K562 (cell line): ENCODE measurements at regions not wholly inside any gene's neighbourhood (a gene's known extent, or its start where the extent isn't known, plus 50 kb on each side); places are given as distances from the start of the nearest gene placed in this dataset.

Experiments used
- ATAC-seq: fragments of 200-7000 bp; cut with Tn5 transposase; 3 replicates; pipeline ENCODE4 v1.9.1; 2020; ENCODE audit warnings: moderate library complexity
- BruUV-seq: library from RNA; stranded (reverse); fragments of 400-500 nt; replicated peaks from 2 replicates; lab custom pipeline; 2021; lab: Mats Ljungman, UMichigan
- CTCF ChIA-PET: fragments of 300-600 bp; formaldehyde crosslinking; extraction: SDS; loops from one replicate; lab custom pipeline; 2021; ENCODE audit warnings: low intra/inter-chr PET ratio; lab: Yijun Ruan, JAX
- POLR2A ChIA-PET: fragments of 300-600, 350-650 bp; sonication (Branson Sonifier 250); formaldehyde crosslinking; extraction: SDS; loops from one replicate; lab custom pipeline; 2021; ENCODE audit warnings: antibody characterized with exemption, inconsistent platforms; lab: Yijun Ruan, JAX
- DNase-seq, 4 experiments: peaks; one replicate each; pipeline versions ENCODE4 v3.0.0 to v3.0.0-alpha.2; 2011 to 2018; ENCODE audit warnings: low spot score in 3 of 4, mixed read lengths in 3 of 4; ENCODE audit errors: extremely low read depth in 1 of 4
- FAIRE-seq: peaks from 2 replicates; lab custom pipeline; 2011; peaks lifted over from hg19 to GRCh38; lab: Jason Lieb, UNC
- H2AFZ ChIP-seq: 2 replicates; pipeline ENCODE4 v1.6.0; 2011; ENCODE audit warnings: low read depth, low read length, control low read depth, inconsistent platforms
- H3K27ac ChIP-seq: fragments of 200-600 bp; 3 replicates; pipeline ENCODE4 v1.8.0; 2011; ENCODE audit warnings: low read depth, mild to moderate bottlenecking, control low read depth, inconsistent platforms, low read length, moderate library complexity, mixed read lengths; ENCODE audit errors: extremely low read depth
- H3K27me3 ChIP-seq, 2 experiments: fragments of 300-600 bp in 1 of 2; 2 replicates in 1 of 2; 3 replicates in 1 of 2; pipeline versions ENCODE4 v1.6.0 to v1.8.0; 2011; ENCODE audit warnings: inconsistent platforms in 2 of 2, low read length in 2 of 2, mild to moderate bottlenecking in 1 of 2, mixed read lengths in 1 of 2, moderate library complexity in 1 of 2; ENCODE audit not compliant: control insufficient read depth in 2 of 2, insufficient read depth in 2 of 2
- H3K36me3 ChIP-seq: fragments of 300-600 bp; 3 replicates; pipeline ENCODE4 v1.8.0; 2011; ENCODE audit warnings: mild to moderate bottlenecking, low read length, inconsistent platforms; ENCODE audit not compliant: control insufficient read depth, insufficient read depth
- H3K4me1 ChIP-seq, 2 experiments: fragments of 200-600 bp in 1 of 2; replicated peaks in 1 of 2; 2 replicates in 1 of 2; 3 replicates in 1 of 2; pipeline versions ENCODE4 v1.5.1 to v1.8.0; 2011; ENCODE audit warnings: inconsistent platforms in 2 of 2, low read length in 2 of 2, mild to moderate bottlenecking in 1 of 2, mixed read lengths in 1 of 2, moderate library complexity in 1 of 2; ENCODE audit not compliant: control insufficient read depth in 2 of 2, insufficient read depth in 2 of 2
- H3K4me2 ChIP-seq: 2 replicates; pipeline ENCODE4 v1.6.1; 2011; ENCODE audit warnings: low read length, control low read depth, inconsistent platforms, mixed read lengths; ENCODE audit not compliant: insufficient read depth
- H3K4me3 ChIP-seq: fragments of 200-600 bp; sonication (generic), shearing (Covaris generic); 2 replicates; pipeline ENCODE4 v1.5.1; 2016; ENCODE audit warnings: control low read depth, inconsistent platforms
- H3K79me2 ChIP-seq: fragments of 200-600 bp; 3 replicates; pipeline ENCODE4 v1.8.0; 2011; ENCODE audit warnings: low read length, inconsistent platforms; ENCODE audit not compliant: control insufficient read depth, insufficient read depth
- H3K9ac ChIP-seq, 2 experiments: 2 replicates each; pipeline versions ENCODE4 v1.6.0 to v1.6.1; 2011; ENCODE audit warnings: low read depth in 2 of 2, low read length in 2 of 2, control low read depth in 1 of 2, inconsistent platforms in 1 of 2, mild to moderate bottlenecking in 1 of 2, mixed read lengths in 1 of 2; ENCODE audit not compliant: insufficient read depth in 1 of 2
- H3K9me1 ChIP-seq: one replicate; pipeline ENCODE4 v1.6.0; 2011; ENCODE audit warnings: inconsistent platforms, mild to moderate bottlenecking, low read length, moderate library complexity; ENCODE audit not compliant: control insufficient read depth, insufficient read depth
- H3K9me3 ChIP-seq: replicated peaks from 2 replicates; pipeline ENCODE4 v1.5.1; 2011; ENCODE audit warnings: low read depth, low read length, inconsistent platforms; ENCODE audit not compliant: control insufficient read depth, insufficient read depth
- H4K20me1 ChIP-seq: replicated peaks from 2 replicates; pipeline ENCODE4 v1.6.1; 2011; ENCODE audit warnings: low read length, inconsistent platforms, mixed read lengths; ENCODE audit not compliant: control insufficient read depth, insufficient read depth
- CUX1 ChIP-seq: fragments of 200-800 bp; sonication (Bioruptor generic); IDR thresholded peaks from 2 replicates; pipeline ENCODE4 v1.6.1; 2016; ENCODE audit warnings: missing genetic modification characterization, missing compliant biosample characterization
- HMGN3 ChIP-seq: IDR thresholded peaks from 2 replicates; pipeline ENCODE4 v1.6.1; 2011; ENCODE audit warnings: borderline replicate concordance, low read depth, mild to moderate bottlenecking, mixed read lengths, low read length; ENCODE audit not compliant: insufficient read length; ENCODE audit errors: extremely low read depth
- HNRNPLL ChIP-seq: fragments of 200-400 bp; formaldehyde crosslinking; IDR thresholded peaks from 2 replicates; pipeline ENCODE4 v1.6.1; 2017; ENCODE audit warnings: low read length, low read depth, mild to moderate bottlenecking; ENCODE audit not compliant: poor library complexity, severe bottlenecking
- PATZ1 ChIP-seq: fragments of 250-450 bp; sonication (Bioruptor Pico); IDR thresholded peaks from 2 replicates; pipeline ENCODE4 v1.5.0; 2020; ENCODE audit warnings: mild to moderate bottlenecking, borderline replicate concordance
- POLR2G ChIP-seq: fragments of 200-400 bp; formaldehyde crosslinking; IDR thresholded peaks from 2 replicates; pipeline ENCODE4 v1.6.1; 2017; ENCODE audit warnings: low read depth, mild to moderate bottlenecking, antibody characterized with exemption, low read length, moderate library complexity
- ZBTB1 ChIP-seq: sonication (generic); formaldehyde crosslinking; IDR thresholded peaks from 2 replicates; pipeline ENCODE4 v1.8.1; 2023; ENCODE audit warnings: missing genetic modification reagents, low read depth, mild to moderate bottlenecking, borderline replicate concordance
- in situ Hi-C: fragments of 300-500 bp; cut with MboI; formaldehyde crosslinking; loops from 4 replicates; pipeline ENCODE4 v1.15.0; 2018; ENCODE audit warnings: inconsistent platforms, mixed read lengths
- intact Hi-C: fragments of 100-400 bp; cut with micrococcal nuclease; formaldehyde crosslinking; loops from 2 replicates; pipeline ENCODE4 v1.14.2; 2022

DNA sequence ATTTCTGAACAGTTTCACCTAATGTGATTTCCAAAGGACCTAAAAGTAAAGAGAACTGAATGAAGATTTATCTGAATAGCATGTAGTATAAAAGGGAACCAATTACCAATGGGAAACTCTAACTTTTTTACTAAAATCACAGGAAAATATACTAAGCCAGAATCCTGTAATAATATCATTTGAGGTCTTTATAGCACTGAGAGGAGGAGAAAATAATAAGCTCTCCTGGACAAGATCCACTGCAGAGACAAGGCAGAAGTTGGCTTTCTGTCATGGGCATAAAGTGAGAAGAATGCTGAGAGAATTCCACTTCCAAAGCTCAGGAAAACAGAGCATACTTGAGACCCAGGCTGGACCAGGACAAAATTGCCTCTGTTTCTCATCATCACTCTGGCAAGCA, 1131.4 kb downstream of the SORCS1 start:
- H3K27me3 ChIP-seq, result no peaks in the 10 kb centered on the region
- no peaks in the 10 kb centered on the region for H3K36me3 ChIP-seq
- ATAC-seq (no peak), FAIRE-seq (no peak), DNase-seq (no peak)
- H2AFZ ChIP-seq, result no peak overlapping the region
- no peak overlapping the region for H3K27ac ChIP-seq
- no peaks in the 10 kb centered on the region for H3K79me2 ChIP-seq
- BruUV-seq, result no TSS peak
- no peak overlapping the region for H3K4me2 ChIP-seq
- no peaks in the 10 kb centered on the region for H3K4me1 ChIP-seq
- H3K9me1 ChIP-seq, result no peaks in the 10 kb centered on the region
- no peak for TF ChIP-seq PATZ1
- TF ChIP-seq HMGN3, result no peak
- no peak for TF ChIP-seq ZBTB1 (CRISPR knock-in tag)
- no peak for TF ChIP-seq CUX1 (CRISPR knock-in tag)
- TF ChIP-seq HNRNPLL, result no peak
- no peak for TF ChIP-seq POLR2G
- in situ Hi-C loops (no loop called here), intact Hi-C loops (no loop called here)
- H4K20me1 ChIP-seq, result no peaks in the 10 kb centered on the region
- CTCF ChIA-PET, result no interaction called here
- H3K9ac ChIP-seq, result no peak overlapping the region
- no peak overlapping the region for H3K4me3 ChIP-seq
- H3K9me3 ChIP-seq, result no peaks in the 10 kb centered on the region
- POLR2A ChIA-PET, result no interaction called here
